Liver (tissue), 3 donors: ENCODE measurements at regions not wholly inside any gene's neighbourhood (a gene's known extent, or its start where the extent isn't known, plus 50 kb on each side); places are given as distances from the start of the nearest gene placed in this dataset.

Experiments
- EGR1 ChIP-seq, 2 donors: IDR thresholded peaks; 2 replicates each; pipeline ENCODE4 v1.6.1; 2016 to 2018; ENCODE audit warnings: antibody characterized with exemption in 2 of 2, low read depth in 2 of 2
- GABPA ChIP-seq, 2 donors: IDR thresholded peaks in 1 of 2; conservative IDR thresholded peaks in 1 of 2; 2 replicates each; pipeline ENCODE4 v1.6.1; 2016; ENCODE audit warnings: antibody characterized with exemption in 2 of 2, mild to moderate bottlenecking in 1 of 2, moderate library complexity in 1 of 2
- RAD21 ChIP-seq, 2 donors: IDR thresholded peaks; 2 replicates each; pipeline ENCODE4 v1.6.1; 2016; ENCODE audit warnings: antibody characterized with exemption in 2 of 2, mild to moderate bottlenecking in 2 of 2
- TAF1 ChIP-seq: conservative IDR thresholded peaks from 2 replicates; pipeline ENCODE4 v1.6.1; 2016; ENCODE audit warnings: antibody characterized with exemption, mild to moderate bottlenecking
- YY1 ChIP-seq: IDR thresholded peaks from 2 replicates; pipeline ENCODE4 v1.6.1; 2016; ENCODE audit warnings: antibody characterized with exemption, mild to moderate bottlenecking
- TF ChIP-seq, protein P1 (sequence below): fragments of 150-350 bp; IDR thresholded peaks from 2 replicates; pipeline ENCODE4 v1.5.1; 2017; ENCODE audit warnings: improper control_type of control experiment, low read depth, low read length; ENCODE audit not compliant: missing input control
- TF ChIP-seq, protein P2 (sequence below): IDR thresholded peaks from 2 replicates; pipeline ENCODE4 v1.6.1; 2016; ENCODE audit warnings: antibody characterized with exemption, mild to moderate bottlenecking
- TF ChIP-seq, protein P3 (sequence below): IDR thresholded peaks from 2 replicates; pipeline ENCODE4 v1.6.1; 2016; ENCODE audit warnings: antibody characterized with exemption
- donor health status: healthy.
- donor health status: healthy.

DNA sequence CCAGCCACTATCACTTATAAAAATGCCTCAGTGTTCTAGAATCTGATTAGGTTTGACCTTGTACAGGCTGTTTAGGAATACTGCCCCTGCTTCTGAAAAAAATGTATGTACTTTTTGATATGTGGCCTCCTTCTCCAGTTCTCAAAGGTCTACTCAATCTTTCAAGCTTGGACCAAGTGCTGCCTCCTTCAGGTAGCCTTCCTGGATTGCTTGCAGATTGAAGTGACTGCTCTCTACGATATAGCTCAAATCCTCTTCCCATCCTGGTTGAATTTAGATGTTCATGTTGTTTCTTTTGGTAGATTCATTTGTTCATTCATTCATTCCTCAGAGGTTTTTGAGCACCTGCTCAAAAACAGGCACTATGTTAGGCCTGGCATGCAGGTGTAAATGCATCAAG lies 77.2 kb upstream of the NPTX2 start:
- TF ChIP-seq GABPA (IDR thresholded peaks at IDR 0.05 in 1 of 2, conservative IDR thresholded peaks at IDR 0.05 in 1 of 2) = no peak
- TF ChIP-seq, protein P1, sequence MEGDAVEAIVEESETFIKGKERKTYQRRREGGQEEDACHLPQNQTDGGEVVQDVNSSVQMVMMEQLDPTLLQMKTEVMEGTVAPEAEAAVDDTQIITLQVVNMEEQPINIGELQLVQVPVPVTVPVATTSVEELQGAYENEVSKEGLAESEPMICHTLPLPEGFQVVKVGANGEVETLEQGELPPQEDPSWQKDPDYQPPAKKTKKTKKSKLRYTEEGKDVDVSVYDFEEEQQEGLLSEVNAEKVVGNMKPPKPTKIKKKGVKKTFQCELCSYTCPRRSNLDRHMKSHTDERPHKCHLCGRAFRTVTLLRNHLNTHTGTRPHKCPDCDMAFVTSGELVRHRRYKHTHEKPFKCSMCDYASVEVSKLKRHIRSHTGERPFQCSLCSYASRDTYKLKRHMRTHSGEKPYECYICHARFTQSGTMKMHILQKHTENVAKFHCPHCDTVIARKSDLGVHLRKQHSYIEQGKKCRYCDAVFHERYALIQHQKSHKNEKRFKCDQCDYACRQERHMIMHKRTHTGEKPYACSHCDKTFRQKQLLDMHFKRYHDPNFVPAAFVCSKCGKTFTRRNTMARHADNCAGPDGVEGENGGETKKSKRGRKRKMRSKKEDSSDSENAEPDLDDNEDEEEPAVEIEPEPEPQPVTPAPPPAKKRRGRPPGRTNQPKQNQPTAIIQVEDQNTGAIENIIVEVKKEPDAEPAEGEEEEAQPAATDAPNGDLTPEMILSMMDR = no peak
- TF ChIP-seq, protein P2, sequence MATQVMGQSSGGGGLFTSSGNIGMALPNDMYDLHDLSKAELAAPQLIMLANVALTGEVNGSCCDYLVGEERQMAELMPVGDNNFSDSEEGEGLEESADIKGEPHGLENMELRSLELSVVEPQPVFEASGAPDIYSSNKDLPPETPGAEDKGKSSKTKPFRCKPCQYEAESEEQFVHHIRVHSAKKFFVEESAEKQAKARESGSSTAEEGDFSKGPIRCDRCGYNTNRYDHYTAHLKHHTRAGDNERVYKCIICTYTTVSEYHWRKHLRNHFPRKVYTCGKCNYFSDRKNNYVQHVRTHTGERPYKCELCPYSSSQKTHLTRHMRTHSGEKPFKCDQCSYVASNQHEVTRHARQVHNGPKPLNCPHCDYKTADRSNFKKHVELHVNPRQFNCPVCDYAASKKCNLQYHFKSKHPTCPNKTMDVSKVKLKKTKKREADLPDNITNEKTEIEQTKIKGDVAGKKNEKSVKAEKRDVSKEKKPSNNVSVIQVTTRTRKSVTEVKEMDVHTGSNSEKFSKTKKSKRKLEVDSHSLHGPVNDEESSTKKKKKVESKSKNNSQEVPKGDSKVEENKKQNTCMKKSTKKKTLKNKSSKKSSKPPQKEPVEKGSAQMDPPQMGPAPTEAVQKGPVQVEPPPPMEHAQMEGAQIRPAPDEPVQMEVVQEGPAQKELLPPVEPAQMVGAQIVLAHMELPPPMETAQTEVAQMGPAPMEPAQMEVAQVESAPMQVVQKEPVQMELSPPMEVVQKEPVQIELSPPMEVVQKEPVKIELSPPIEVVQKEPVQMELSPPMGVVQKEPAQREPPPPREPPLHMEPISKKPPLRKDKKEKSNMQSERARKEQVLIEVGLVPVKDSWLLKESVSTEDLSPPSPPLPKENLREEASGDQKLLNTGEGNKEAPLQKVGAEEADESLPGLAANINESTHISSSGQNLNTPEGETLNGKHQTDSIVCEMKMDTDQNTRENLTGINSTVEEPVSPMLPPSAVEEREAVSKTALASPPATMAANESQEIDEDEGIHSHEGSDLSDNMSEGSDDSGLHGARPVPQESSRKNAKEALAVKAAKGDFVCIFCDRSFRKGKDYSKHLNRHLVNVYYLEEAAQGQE = no peak
- TF ChIP-seq RAD21 (IDR thresholded peaks at IDR 0.05) = no peak
- no peak for TF ChIP-seq YY1
- no peak for TF ChIP-seq TAF1
- TF ChIP-seq EGR1 (IDR thresholded peaks at IDR 0.05; ENCODE audit: low read depth in 2 of 2) = no peak
- TF ChIP-seq, protein P3, sequence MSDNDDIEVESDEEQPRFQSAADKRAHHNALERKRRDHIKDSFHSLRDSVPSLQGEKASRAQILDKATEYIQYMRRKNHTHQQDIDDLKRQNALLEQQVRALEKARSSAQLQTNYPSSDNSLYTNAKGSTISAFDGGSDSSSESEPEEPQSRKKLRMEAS = no peak
